ENCODE measurements at regions not wholly inside any gene's neighbourhood (a gene's known extent, or its start where the extent isn't known, plus 50 kb on each side); places are given as distances from the start of the nearest gene placed in this dataset.
A peak's percentile ranks its signal among the peaks of the same experiment; 100 is the strongest.

- DNase-seq, result no peak
Observed at GRCh38 chr5:165521816-165522610, 2016.6 kb downstream of the MAT2B start.

DNA sequence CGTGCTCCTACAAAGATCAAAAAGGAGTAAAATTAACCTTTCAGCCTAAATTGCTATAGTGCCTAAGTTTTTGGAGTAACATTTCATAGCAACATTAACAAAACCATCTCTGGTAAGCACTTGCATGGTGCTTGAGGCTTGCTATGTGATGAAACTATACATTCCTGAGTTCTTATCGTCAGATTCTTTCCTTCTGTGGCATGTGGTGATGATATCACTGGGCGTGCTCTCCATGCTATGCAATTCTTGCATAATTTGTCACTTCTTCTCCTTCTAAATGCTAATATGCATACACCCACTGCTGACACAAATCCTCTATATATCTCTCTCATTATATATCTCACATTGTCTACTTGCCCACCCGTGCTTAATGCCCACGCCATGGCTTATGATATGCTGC, 2019.9 kb downstream of the MAT2B start:
- no peak for DNase-seq

DNA sequence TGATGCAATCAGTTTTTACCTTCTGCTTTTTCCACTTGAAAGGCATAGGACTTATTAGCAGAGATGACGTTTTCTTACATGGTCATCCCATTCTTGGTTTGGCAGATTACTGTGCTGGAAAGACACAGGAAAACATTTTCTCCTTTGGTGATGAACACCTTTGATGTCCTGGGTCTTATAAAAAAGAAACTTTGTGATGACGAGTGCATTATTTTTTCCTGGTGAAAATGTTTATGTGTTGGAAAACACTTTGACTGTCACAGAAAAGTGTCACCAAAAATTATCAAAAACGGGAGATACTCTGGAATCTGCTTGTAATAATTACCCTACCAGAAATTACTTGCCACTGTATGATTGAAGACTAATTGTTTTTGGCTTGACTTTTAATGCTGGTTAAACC, 2020.9 kb downstream of the MAT2B start:
- DNase-seq, result no peak

GRCh38 chr5:165527577-165527976, 2022.2 kb downstream of the MAT2B start:
- DNase-seq, result no peak

GRCh38 chr5:165538065-165538464, 2032.6 kb downstream of the MAT2B start:
- no peak for DNase-seq

GRCh38 chr5:165559645-165560044, 2054.2 kb downstream of the MAT2B start:
- DNase-seq, result no peak

DNA sequence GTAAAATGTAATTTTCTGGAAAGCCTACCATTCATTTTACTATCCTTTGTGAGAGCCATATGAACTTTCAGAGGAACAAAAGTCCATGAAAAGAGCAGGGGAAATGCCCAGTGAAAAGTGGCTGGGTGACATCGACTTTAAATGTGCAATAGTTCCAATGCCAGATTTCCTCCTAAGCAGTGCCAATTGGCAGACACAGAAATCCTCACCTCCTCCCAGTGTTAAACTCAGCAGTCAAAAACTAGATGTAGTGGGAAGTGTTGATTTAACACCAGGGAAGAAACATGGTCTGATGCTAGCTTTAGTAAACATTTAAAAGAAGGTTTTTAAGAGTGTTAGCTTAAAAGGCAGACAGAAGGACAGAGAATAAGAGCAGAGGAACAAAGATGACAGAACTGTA, 2055.2 kb downstream of the MAT2B start:
- DNase-seq, result peak; percentile 17

- no peak for DNase-seq
Observed at GRCh38 chr5:165565911-165566310, 2060.5 kb downstream of the MAT2B start.

DNA sequence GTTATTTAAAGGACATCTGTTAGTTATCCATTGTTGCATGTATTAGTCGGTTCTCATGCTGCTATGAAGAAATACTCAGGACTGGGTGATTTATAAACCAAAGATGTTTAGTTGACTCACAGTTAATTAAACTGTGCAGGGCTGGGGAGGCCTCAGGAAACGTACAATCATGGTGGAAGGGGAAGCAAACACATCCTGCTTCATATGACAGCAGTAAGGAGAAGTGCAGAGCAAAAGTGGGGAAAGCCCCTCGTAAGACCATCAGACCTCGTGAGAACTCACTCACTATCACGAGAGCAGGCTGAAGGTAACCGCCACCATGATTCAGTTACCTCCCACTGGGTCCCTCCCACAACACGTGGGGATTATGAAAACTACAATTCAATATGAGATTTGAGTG, 2064.1 kb downstream of the MAT2B start:
- no peak for DNase-seq

GRCh38 chr5:165573445-165573844, 2068.0 kb downstream of the MAT2B start:
- DNase-seq, result peak; percentile 45

DNA sequence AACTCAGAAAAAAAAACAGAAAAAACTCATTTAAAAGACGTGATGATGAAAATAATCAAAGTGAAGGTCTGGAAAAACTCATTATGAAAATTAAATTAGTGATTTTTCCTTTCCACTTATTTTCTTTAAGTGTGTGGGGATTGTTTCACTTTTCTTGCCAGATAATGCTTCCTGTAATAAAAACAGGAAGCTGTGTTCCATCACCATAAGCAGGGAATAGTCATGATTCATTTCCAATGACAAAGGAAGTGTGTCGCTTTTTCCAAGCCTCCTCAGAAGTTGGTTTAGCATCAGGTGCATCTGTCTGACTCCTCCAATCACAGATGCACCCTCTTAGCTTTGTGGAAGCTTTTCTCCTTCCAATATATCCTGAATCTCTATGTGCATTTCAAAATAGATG, 2068.7 kb downstream of the MAT2B start:
- DNase-seq, result no peak

DNA sequence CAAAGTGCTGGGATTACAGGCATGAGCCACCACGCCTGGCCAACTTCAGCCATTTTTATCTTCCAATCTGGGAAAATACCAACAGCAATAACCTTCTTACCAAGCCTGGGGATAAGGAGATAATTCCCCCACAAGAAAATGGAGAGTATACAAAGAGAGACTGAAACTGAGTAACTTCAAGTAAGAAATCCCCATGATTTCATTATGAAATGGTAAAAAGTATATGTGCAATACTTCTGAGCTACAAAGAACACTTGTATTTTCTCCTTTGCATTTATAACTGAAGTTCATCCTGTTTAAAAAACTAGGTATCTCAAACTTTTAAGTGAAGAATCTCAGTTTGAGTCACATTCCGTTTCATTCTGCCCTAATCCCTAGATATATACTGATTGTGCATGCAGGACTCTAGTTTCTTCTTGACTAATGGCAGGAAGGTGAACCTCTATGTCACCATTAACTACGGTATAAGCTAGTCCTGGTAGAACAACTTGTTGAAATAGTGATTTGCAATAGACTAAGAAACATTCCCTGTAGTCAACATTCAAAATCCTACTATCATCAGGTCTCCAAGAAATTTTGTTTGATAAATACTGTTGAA, 2071.4 kb downstream of the MAT2B start:
- DNase-seq, result no peak

- DNase-seq, result no peak
Observed at GRCh38 chr5:165579911-165580310, 2074.5 kb downstream of the MAT2B start.

DNA sequence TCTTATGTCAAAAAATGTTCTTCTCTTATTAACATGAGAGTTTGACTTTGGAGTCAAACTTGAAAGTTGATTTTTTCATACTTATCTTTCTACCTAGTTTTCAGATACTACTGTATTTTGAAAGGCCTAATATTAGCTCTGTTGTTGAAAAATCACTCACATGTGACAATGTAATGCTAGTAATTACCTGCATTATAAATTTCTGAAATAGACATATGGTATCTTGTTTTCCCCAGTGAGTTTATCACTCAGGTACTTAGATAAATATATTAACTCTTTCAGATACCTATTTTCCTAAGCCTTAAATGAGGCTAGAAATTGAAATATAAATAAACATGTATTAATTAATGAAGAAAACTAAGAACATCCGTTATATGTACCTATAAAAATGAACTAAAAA, 2089.3 kb downstream of the MAT2B start:
- DNase-seq, result no peak

DNA sequence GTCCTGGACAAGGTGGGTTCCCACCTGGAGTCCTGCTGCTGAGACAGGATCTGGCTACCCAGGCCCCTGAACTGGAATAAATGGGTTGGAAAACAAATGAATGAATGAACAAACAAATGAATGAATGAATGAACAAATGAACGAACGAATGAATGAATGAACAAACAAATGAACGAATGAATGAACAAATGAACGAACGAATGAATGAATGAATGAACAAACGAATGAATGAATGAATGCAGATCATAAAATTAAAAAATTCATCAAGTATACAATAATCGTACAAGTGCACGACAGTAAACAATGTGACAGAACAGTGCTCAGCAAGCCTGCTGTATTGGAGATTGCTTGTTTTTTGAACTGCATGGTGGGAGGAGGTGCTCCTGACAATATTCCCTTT, 2097.1 kb downstream of the MAT2B start:
- DNase-seq, result no peak

DNA sequence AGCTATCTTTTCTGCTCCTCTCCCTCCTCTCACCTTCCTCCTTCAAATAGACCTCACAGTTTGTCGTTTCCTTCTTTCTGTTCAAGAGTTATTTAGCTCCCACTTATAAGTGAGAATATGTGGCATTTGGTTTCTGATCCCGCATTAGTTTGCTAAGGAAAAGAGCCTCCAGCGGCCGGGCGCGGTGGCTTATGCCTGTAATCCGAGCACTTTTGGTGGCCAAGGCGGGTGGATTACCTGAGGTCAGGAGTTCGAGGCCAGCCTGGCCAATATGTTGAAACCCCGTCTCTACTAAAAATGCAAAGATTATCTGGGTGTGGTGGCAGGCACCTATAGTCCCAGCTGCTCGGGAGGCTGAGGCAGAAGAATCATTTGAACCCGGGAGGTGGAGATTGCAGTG, 2101.6 kb downstream of the MAT2B start:
- DNase-seq, result no peak

DNA sequence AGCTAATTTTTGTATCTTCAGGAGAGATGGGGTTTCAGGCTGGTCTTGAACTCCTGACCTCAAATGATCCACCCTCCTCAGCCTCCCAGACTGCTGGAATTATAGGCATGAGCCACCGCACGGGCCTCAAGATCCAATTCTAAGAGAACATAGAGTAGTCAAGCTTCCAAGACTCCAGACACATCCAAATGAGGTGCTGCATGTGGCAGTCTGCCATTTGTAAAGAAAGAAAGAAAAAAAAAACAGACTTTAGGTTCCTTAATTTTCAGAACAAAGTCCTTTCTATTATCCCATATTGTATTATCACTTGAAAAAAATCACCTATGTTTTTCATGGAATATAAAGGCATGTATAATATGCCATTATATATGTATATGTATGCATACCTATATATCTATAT, 2104.5 kb downstream of the MAT2B start:
- no peak for DNase-seq

DNA sequence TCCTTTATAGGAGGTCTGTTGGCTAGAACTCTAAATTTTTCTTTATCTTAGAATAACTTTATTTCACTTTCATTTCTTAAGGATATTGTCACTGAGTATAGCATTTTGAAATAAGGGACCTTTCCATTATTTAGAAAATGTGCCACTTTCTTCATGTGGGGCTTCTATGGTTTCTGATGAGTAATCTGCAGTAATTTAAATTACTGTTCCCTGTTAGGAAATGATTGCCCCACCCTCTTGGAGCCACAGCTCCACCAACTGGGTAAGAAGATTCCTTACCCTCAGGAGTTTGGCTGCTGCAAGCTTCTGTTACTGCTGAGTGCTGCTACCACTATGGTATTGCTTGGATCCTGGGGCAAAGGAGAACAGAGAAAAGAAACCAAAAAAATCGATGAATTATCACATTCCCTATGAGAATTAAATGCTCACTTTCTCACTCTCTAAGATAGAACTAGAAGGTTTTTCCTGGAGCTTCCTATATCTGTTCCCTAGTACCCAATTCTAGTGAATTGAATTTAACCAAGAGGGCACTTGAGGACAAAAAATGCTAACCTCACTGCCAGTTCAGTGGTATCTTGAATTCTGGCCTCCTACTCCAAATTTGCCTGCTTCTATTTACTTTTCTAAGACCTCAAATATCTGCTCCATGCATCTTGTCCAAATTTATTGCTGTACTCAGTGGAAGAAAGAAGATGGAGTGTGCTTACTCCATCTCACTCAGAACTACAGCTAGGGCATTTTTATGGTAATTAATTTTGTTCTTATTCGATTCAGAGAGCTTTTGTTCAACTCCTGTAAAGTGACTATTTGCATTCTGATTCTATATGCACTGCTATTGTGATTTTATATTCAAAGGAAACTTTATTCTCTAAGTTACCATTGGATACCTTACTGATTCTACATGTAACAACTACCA, 2111.3 kb downstream of the MAT2B start:
- DNase-seq, result no peak

DNA sequence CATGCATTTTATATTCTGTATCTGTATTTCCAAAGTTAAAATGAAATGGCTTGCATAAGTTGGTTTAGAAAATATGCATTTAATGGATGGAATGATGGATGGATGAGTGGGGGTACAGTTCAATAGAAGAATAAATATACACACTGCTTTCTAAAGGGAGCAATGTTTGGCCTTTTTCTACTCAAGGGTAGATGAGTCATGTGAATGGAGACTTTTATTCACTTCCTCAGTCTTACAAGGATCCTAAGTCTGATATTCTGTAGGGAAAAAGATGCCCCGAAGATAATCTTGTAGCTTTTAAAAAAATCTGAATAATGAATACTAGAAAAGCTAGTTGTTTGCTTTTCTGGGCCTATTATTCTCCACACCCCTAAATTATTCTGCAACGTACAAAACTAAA, 2112.1 kb downstream of the MAT2B start:
- DNase-seq, result no peak

DNA sequence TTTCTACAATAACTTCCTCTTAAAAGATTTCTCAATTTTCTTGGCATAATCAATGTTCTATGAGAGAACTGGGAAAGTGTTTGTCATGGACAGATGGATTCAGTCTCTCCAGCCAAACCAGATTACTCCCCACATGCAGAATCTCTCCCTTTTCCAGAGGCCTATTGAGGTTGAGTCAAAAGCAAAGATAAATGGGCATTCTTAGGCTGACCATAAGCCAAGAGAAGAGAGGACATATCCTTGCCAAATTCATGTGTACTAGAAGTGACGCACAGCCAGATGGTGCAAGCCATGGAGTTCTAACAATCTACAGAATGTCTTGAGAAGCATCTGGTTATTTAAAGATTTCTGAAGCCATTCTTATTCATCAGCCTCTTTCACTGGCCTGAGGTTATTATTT, 2115.0 kb downstream of the MAT2B start:
- peak; percentile 91 for DNase-seq

- DNase-seq, result no peak
Observed at GRCh38 chr5:165622864-165623536, 2117.6 kb downstream of the MAT2B start.

DNA sequence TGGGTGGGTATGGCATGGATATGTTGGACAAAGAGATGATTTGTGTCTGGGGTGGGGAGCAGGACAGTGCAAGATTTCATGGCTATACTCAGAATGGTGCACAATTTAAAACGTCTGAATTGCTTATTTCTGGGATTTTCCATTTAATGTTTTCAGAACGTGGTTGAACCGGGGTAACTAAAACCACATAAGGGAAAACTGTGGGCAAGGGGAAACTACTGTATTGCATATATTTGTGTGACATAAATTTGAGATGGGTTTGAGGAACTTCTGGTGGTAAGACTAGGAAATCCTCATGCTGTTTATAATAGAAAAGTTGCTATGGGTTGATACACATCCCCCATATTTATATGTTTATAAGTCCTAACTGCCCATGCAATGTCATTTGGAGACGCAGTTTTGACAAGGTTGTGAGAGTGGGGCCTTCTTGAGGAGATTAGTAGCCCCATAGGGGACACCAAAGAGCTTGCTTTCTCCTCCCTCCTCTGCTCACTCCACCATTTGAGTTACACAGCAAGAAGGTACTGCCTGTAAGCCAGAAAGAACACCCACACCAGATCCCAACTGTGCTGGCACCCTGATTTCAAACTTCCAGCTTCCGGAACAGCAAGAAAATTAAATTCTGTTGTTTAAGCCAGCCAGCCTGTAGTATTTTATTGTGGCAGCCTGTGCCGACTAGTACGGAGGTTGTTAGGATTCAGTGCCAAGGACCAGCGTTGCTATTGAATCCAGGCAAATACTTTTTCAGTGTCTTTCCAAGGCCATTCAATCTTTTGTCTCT, 2118.9 kb downstream of the MAT2B start:
- DNase-seq, result no peak
